ENCODE measurements at regions not wholly inside any gene's neighbourhood (a gene's known extent, or its start where the extent isn't known, plus 50 kb on each side); places are given as distances from the start of the nearest gene placed in this dataset.

DNA sequence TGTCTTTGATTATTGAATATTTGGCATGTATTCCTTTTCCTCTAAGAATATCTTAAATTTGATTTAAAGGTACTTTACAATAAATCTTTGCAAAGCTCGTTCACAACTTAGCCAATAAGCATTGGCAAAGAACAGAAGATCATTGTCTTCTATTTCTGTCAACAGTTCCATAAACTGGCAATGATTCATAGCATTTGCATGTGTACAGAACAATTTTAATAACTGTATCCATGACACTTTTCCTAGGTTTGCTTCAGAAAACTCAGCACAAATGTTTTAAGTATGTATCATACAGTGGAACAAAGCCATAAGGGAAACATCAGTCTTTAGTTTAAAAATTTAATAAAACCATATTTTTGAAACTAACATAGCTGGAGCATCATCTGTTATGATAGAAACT lies 462.7 kb upstream of the RPS6KA3 start:
- peak; percentile 81 for DNase-seq (ENCODE audit: low read depth)
- no peak overlapping the region for H3K4me3 ChIP-seq (ENCODE audit: low read length)
- TF ChIP-seq, protein P1, sequence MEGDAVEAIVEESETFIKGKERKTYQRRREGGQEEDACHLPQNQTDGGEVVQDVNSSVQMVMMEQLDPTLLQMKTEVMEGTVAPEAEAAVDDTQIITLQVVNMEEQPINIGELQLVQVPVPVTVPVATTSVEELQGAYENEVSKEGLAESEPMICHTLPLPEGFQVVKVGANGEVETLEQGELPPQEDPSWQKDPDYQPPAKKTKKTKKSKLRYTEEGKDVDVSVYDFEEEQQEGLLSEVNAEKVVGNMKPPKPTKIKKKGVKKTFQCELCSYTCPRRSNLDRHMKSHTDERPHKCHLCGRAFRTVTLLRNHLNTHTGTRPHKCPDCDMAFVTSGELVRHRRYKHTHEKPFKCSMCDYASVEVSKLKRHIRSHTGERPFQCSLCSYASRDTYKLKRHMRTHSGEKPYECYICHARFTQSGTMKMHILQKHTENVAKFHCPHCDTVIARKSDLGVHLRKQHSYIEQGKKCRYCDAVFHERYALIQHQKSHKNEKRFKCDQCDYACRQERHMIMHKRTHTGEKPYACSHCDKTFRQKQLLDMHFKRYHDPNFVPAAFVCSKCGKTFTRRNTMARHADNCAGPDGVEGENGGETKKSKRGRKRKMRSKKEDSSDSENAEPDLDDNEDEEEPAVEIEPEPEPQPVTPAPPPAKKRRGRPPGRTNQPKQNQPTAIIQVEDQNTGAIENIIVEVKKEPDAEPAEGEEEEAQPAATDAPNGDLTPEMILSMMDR (conservative IDR thresholded peaks at IDR 0.05; ENCODE audit: low read length) = no peak

DNA sequence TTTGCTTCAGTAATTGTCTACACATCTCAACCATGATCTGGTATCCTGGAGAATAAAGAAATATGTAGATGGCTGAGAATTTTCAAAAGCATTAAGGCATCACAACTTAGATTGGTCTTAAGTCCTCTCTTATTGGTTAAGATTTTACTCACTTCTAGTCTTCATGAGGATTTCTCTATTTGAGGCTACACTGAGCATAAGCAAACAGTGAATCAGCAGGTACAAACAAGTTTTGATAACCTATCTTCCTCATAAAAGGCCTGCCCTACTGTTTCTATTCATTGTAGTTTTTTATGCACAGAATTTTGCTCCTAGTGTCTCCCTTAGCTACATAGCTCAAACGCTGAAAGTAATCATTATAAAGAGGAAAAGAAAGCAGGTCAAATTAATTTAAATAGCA lies 460.7 kb upstream of the RPS6KA3 start:
- H3K4me3 ChIP-seq (ENCODE audit: low read length) = no peak overlapping the region
- DNase-seq (ENCODE audit: low read depth) = no peak
- TF ChIP-seq, protein P1 (conservative IDR thresholded peaks at IDR 0.05; ENCODE audit: low read length) = no peak

DNA sequence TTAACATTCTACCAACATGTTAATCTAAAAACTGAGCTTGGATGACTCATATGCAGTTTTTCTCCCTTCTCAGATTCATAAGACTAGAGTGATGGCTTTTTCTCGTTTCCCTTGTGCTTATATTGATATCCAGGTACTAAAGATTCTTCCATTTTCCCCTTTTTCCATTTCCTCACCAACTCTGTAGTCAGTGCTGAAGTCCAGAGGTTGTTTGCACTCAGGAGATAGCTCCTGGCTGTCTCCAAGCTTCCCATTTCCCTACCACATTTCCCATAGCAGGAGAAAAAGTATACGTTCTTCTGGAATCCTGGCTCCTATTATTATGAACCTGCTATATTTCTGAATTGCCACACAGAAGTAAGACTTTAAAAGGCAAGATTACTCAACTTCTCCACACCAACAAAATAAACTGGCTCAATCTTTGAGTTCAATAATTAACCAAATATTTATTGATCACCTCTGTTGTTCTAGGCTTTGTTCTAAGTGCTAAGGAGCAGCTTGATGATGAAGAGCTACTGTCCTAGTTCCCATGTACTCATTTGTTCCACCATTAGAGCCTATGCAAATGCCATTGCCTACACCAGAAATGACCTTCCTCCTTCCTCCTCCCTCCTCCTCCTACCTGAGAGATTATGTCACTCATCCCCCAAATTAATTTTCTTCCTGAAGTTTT lies 454.4 kb upstream of the RPS6KA3 start:
- H3K4me3 ChIP-seq (ENCODE audit: low read length) = no peak overlapping the region
- TF ChIP-seq, protein P1 (conservative IDR thresholded peaks at IDR 0.05; ENCODE audit: low read length) = no peak
- DNase-seq (ENCODE audit: low read depth) = no peak

DNA sequence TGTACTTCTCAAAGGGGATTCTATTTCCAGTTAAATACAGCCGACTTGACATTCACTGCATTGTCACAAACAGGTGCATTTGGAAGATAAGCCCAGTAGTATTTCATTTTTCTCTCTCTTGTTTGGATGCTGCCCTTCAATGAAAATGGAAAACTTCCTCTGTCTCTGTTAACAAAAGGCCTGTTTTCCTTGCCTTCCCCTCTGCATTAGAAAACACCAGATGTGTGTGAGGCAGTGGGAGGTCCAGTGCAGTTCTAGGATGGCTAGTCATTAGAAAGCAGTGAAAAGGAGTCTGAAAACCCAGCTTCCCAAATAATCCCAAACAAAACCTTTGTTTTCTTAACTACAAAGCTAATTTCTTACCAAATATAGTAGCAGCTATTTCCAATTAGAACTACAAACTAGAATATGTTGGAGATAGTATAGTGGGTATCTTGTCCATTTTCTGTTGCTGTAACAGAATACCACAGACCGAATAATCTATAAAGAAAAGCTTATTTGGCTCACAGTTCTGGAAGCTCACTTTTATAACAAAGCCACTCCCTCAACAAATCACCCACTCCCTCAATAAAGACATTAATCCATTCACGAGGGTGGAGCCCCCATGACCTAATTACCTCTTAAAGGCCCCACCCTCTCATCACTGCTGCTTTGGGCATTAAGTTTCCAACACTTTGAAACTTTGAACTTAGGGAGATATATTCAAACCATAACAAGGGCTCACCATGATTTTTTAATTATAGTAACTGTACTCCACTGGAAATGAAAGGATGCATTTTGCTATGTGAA lies 452.1 kb upstream of the RPS6KA3 start:
- TF ChIP-seq, protein P1 (conservative IDR thresholded peaks at IDR 0.05; ENCODE audit: low read length) = no peak
- DNase-seq (ENCODE audit: low read depth) = no peak
- H3K4me3 ChIP-seq (ENCODE audit: low read length) = no peak overlapping the region

DNA sequence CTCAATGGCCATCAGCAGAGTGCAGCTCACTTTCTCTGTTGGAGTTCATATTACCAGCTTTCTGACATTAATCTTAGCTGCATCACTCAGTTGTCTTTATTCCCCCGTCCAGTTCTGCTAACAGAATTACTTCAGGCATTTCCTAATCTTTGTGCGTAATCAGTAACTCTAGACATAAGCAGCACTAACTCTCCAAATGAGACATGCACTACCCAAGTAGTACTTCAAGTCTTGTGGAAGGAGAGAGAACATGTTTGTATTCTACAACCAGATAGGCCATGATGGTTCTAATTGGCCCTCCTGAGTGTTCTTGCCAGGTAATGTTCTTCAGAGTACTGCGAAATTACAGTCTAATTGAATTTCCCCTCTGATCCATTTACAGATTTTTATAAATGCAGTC lies 448.5 kb upstream of the RPS6KA3 start:
- TF ChIP-seq, protein P1 (conservative IDR thresholded peaks at IDR 0.05; ENCODE audit: low read length) = no peak
- DNase-seq (ENCODE audit: low read depth) = no peak
- no peak overlapping the region for H3K4me3 ChIP-seq (ENCODE audit: low read length)

DNA sequence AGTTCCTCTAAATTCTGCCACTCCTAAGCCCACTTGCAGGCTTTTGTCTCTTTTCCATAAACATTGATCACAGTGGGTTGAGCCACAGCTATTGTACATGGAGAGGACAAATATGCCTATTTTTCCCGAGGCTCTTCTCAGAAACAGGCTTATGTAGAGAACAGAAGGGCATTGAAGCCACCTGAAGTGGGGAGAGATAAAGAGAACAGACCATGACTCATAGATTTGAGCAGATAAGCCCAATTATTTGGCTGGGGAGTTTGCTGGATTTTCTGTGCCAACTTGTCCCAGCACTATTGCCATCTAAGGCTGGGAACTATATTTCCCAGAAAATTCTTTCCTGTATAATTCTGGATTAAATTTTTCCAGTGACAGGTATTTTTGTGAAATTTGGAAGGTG lies 446.1 kb upstream of the RPS6KA3 start:
- no peak for DNase-seq (ENCODE audit: low read depth)
- TF ChIP-seq, protein P1 (conservative IDR thresholded peaks at IDR 0.05; ENCODE audit: low read length) = no peak
- H3K4me3 ChIP-seq (ENCODE audit: low read length) = no peak overlapping the region

DNA sequence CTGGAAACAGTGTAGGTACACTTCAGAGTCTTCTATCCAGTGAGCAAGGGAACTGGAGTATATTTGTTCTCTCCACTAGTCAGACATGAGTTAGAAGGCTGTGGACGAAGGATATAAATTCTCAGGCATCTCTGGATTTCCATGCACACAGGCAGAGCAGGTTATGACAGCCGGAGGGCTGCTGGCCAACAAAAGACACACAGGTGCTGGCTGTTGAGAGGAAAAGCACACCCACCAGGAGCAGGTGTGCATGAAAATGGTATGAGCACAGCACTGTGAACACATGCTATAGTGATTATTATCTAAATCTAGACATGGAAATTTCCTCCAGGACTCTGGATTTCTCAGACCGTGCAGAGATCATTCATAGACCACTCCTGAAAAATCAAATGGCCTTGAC lies 444.7 kb upstream of the RPS6KA3 start:
- no peak overlapping the region for H3K4me3 ChIP-seq (ENCODE audit: low read length)
- DNase-seq (ENCODE audit: low read depth) = no peak
- TF ChIP-seq, protein P1 (conservative IDR thresholded peaks at IDR 0.05; ENCODE audit: low read length) = no peak

Data from AG10803 (cell line).